ENCODE measurements at regions not wholly inside any gene's neighbourhood (a gene's known extent, or its start where the extent isn't known, plus 50 kb on each side); places are given as distances from the start of the nearest gene placed in this dataset.

- H3K27me3 ChIP-seq (ENCODE audit: control insufficient read depth in 2 of 2, insufficient read depth in 2 of 2, low read length in 2 of 2) = no peaks in the 10 kb centered on the region
- H3K4me3 ChIP-seq = no peak overlapping the region
- H2AFZ ChIP-seq (ENCODE audit: low read depth, low read length) = no peak overlapping the region
- FAIRE-seq (no peak), DNase-seq (ENCODE audit: extremely low read depth in 1 of 4, low spot score in 3 of 4) (no peak), ATAC-seq (no peak)
- H3K4me2 ChIP-seq (ENCODE audit: insufficient read depth, low read length) = no peak overlapping the region
- WGBS (ENCODE audit: insufficient coverage, low coverage, missing lambda C conversion rate) = 1% methylated on average over 7 of the region's 8 CpGs
- H3K9me3 ChIP-seq (replicated peaks; ENCODE audit: control insufficient read depth, insufficient read depth, low read depth, low read length) = no peaks in the 10 kb centered on the region; the same call in 1 of the 2 replicates
- no peaks in the 10 kb centered on the region for H3K4me1 ChIP-seq (replicated peaks in 1 of 2; ENCODE audit: control insufficient read depth in 2 of 2, insufficient read depth in 2 of 2, low read length in 2 of 2)
- no TSS peak for BruUV-seq (replicated peaks)
- no peaks in the 10 kb centered on the region for H3K9me1 ChIP-seq (ENCODE audit: control insufficient read depth, insufficient read depth, low read length)
- H3K9ac ChIP-seq (ENCODE audit: insufficient read depth in 1 of 2, low read depth in 2 of 2, low read length in 2 of 2) = no peak overlapping the region
- intact Hi-C loops (cut with micrococcal nuclease) = no loop called here
- no peaks in the 10 kb centered on the region for H4K20me1 ChIP-seq (replicated peaks; ENCODE audit: control insufficient read depth, insufficient read depth, low read length)
- H3K27ac ChIP-seq (ENCODE audit: extremely low read depth, low read depth, low read length) = no peak overlapping the region
- H3K79me2 ChIP-seq (ENCODE audit: control insufficient read depth, insufficient read depth, low read length) = no peaks in the 10 kb centered on the region
- no peaks in the 10 kb centered on the region for H3K36me3 ChIP-seq (ENCODE audit: control insufficient read depth, insufficient read depth, low read length)
- TF ChIP-seq ZNF766 (CRISPR knock-in tag; conservative IDR thresholded peaks at IDR 0.05) = no peak
- TF ChIP-seq, protein P1, sequence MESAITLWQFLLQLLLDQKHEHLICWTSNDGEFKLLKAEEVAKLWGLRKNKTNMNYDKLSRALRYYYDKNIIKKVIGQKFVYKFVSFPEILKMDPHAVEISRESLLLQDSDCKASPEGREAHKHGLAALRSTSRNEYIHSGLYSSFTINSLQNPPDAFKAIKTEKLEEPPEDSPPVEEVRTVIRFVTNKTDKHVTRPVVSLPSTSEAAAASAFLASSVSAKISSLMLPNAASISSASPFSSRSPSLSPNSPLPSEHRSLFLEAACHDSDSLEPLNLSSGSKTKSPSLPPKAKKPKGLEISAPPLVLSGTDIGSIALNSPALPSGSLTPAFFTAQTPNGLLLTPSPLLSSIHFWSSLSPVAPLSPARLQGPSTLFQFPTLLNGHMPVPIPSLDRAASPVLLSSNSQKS (CRISPR knock-in tag; IDR thresholded peaks at IDR 0.05) = no peak
- no peak for TF ChIP-seq FUS (optimal IDR thresholded peaks at IDR 0.05; ENCODE audit: low read depth, low read length)
- TF ChIP-seq SMAD3 (CRISPR knock-in tag; conservative IDR thresholded peaks at IDR 0.05) = no peak
- TF ChIP-seq POLR2G (IDR thresholded peaks at IDR 0.05; ENCODE audit: low read depth, low read length) = no peak
- no peak for TF ChIP-seq ZNF253 (CRISPR knock-in tag; conservative IDR thresholded peaks at IDR 0.05)
- no peak for TF ChIP-seq USF1 (CRISPR knock-in tag; IDR thresholded peaks at IDR 0.05)
- no peak for TF ChIP-seq SMC3 (conservative IDR thresholded peaks at IDR 0.05; ENCODE audit: insufficient read depth, low read depth, low read length)
- TF ChIP-seq MTA2 (IDR thresholded peaks at IDR 0.05; ENCODE audit: low read depth) = no peak
- no peak for TF ChIP-seq UBTF (IDR thresholded peaks at IDR 0.05; ENCODE audit: borderline replicate concordance in 1 of 2, low read depth in 2 of 2, low read length in 2 of 2)
- no peak for TF ChIP-seq NFIC (IDR thresholded peaks at IDR 0.05)
- in situ Hi-C loops (cut with MboI) = no loop called here
- POLR2A ChIA-PET = no interaction called here
- CTCF ChIA-PET (ENCODE audit: low intra/inter-chr PET ratio) = no interaction called here
These were observed 184.7 kb downstream of the GJA1 start for GRCh38 chr6:121619987-121620740.

All from K562 (cell line).